GM19043 (cell line): ENCODE measurements at regions not wholly inside any gene's neighbourhood (a gene's known extent, or its start where the extent isn't known, plus 50 kb on each side); places are given as distances from the start of the nearest gene placed in this dataset.
"Not testable (repeated sequence)": the region's sequence is repeated elsewhere in the genome, so short reads cannot be mapped to it uniquely, and the experiment has no call there.

Source experiments
- ATAC-seq: cut with Tn5 transposase; IDR thresholded peaks from one replicate; pipeline ENCODE4 v1.9.1; 2021; ENCODE audit warnings: low read depth; ENCODE audit not compliant: unreplicated experiment

- ATAC-seq = no peak
Measured at GRCh38 chr1:178572604-178573003, 59.7 kb downstream of the TEX35 start.

GRCh38 chr1:178573330-178573729, 60.4 kb downstream of the TEX35 start:
- ATAC-seq = peak; percentile 58

- ATAC-seq = no peak
Measured at GRCh38 chr1:178574345-178574744, 61.4 kb downstream of the TEX35 start.

- ATAC-seq = no peak
Measured at GRCh38 chr1:178575611-178576361, 62.9 kb downstream of the TEX35 start.

- ATAC-seq = no peak
Measured at GRCh38 chr1:178576841-178577240, 63.9 kb downstream of the TEX35 start.

GRCh38 chr1:178577882-178578281, 65.0 kb downstream of the TEX35 start:
- ATAC-seq = no peak

GRCh38 chr1:178578541-178578940, 65.6 kb downstream of the TEX35 start:
- no peak for ATAC-seq

GRCh38 chr1:178579095-178579494, 66.2 kb downstream of the TEX35 start:
- no peak for ATAC-seq

- peak; percentile 49 for ATAC-seq
Measured at GRCh38 chr1:178579562-178579961, 66.7 kb downstream of the TEX35 start.

- no peak for ATAC-seq
Measured at GRCh38 chr1:178580096-178580495, 67.2 kb downstream of the TEX35 start.

GRCh38 chr1:178580876-178581275, 68.0 kb downstream of the TEX35 start:
- no peak for ATAC-seq

- ATAC-seq = peak; percentile 82
Measured at GRCh38 chr1:178581351-178582303, 68.7 kb downstream of the TEX35 start.

- no peak for ATAC-seq
Measured at GRCh38 chr1:178587096-178587495, 74.2 kb downstream of the TEX35 start.

GRCh38 chr1:178587975-178588374, 75.1 kb downstream of the TEX35 start:
- ATAC-seq = no peak

- not testable (repeated sequence) for ATAC-seq
Measured at GRCh38 chr1:178589042-178589441, 76.1 kb downstream of the TEX35 start.

- ATAC-seq = not testable (repeated sequence)
Measured at GRCh38 chr1:178591811-178592210, 78.9 kb downstream of the TEX35 start.

- ATAC-seq = no peak
Measured at GRCh38 chr1:178593515-178593914, 80.6 kb downstream of the TEX35 start.

GRCh38 chr1:178594133-178594532, 81.2 kb downstream of the TEX35 start:
- no peak for ATAC-seq

GRCh38 chr1:178595491-178595890, 82.6 kb downstream of the TEX35 start:
- ATAC-seq = no peak

- ATAC-seq = no peak
Measured at GRCh38 chr1:178599087-178599486, 86.2 kb downstream of the TEX35 start.

- ATAC-seq = peak; percentile 70
Measured at GRCh38 chr1:178599745-178600144, 86.8 kb downstream of the TEX35 start.

GRCh38 chr1:178603926-178604325, 91.0 kb downstream of the TEX35 start:
- no peak for ATAC-seq
